HG02981 (cell line): ENCODE measurements at regions not wholly inside any gene's neighbourhood (a gene's known extent, or its start where the extent isn't known, plus 50 kb on each side); places are given as distances from the start of the nearest gene placed in this dataset.
"Not testable (repeated sequence)": the region's sequence is repeated elsewhere in the genome, so short reads cannot be mapped to it uniquely, and the experiment has no call there.

Experiments used
- ATAC-seq: cut with Tn5 transposase; IDR thresholded peaks from one replicate; pipeline ENCODE4 v1.9.1; 2021; ENCODE audit warnings: mild to moderate bottlenecking, moderate library complexity; ENCODE audit not compliant: unreplicated experiment

DNA sequence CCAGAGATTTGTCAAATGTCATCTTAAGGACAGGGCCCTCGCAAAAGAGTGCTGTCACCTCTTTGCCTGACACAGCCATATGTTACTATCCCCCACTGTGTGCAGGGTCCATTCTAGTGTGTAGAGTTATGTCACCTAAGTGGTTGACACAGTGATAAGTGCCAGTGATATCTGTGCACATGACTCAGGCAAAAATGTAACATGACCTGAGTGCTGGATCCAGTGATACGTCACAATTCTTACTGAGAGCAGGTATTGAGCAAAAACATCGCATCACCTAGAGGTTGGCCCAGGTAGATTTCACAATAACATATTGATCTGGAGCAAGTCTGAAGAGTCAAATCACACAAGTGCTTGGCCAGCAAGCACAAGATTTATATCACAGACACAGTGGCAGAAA, 100.5 kb upstream of the BPY2 start:
- not testable (repeated sequence) for ATAC-seq

GRCh38 chrY:22887949-22888348, 96.1 kb upstream of the BPY2 start:
- peak; percentile 91 for ATAC-seq

- ATAC-seq: not testable (repeated sequence)
These were observed 80.4 kb upstream of the BPY2 start for GRCh38 chrY:22903503-22904192.

- ATAC-seq: not testable (repeated sequence)
These were observed 69.0 kb upstream of the BPY2 start for GRCh38 chrY:22915069-22915468.

GRCh38 chrY:22927667-22928066, 56.4 kb upstream of the BPY2 start:
- not testable (repeated sequence) for ATAC-seq

DNA sequence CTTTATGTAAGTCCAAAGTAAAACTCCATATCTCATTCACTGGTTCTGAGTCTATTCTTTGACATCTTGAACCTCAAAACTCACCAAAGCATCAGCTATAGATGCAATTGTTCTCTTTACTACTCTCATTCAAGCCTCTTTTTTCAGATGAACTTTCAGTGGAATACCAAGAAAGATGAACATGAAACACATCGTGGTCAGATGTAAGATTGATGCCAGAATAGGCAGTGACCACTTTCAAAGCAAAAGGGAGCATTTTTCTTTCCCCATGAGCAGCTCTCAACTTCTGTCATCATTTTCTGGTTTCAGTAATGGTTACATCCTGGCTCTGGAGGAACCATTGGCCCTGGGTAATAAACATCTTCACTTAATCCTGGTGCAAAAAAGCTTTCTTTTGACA, 50.6 kb upstream of the BPY2 start:
- ATAC-seq: not testable (repeated sequence)
